ENCODE measurements at regions not wholly inside any gene's neighbourhood (a gene's known extent, or its start where the extent isn't known, plus 50 kb on each side); places are given as distances from the start of the nearest gene placed in this dataset.

DNA sequence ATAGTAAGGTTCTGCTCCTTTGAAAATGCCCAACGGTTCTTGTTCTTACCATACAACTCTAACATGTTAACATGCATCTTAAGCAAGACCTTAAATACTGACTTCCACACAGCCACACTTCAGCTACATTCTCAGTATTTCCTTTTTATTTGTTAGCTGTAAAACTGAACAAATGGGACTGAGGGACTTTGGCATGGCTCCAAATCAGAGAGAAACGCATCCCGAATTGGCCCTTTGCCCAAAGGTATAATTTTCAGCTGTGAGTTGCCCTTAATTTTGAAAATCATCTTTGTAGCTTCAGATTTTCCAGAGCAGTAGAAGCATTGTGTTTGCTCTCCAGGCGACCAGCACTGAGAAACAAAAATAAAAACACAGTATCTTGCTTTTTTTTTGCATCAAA lies 56.4 kb downstream of the NEUROD6 start:
- ATAC-seq (no peak), DNase-seq (ENCODE audit: low spot score) (no peak)

DNA sequence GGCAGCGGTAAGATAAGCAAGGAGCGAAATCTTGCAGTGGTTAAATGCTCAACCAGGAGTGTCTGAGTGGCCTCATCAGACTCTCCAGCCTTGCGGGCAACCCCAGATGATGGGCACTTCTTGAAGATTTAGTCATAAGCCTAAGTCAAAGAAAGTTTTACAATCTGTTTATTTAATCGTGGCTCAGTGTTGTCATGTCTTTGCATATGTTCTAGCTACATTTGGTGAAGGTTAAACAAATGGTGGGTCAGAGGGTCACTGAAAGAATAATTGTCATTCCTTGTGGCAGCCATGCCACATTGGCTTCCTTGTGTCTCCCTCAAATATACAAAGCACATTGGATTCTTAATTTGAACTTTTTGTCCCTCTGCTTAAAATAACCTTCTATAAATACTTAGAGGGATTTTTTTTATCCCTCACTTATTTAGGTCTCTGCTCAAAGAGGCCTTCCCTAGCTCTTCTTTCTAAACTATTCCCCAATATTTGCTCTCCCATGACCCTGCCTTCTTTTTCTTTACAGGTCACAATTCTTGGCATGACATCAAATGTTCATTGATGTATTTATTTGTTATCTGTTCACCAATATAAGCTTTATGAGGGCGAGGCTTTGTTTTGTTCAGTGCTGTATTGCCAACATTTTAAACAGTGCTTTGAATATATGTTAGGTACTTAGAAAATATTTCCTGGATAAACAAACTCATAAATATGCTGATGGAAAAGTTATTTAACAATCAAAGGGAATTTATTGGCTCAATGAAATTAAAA lies 68.7 kb downstream of the NEUROD6 start:
- ATAC-seq: no peak
- DNase-seq (ENCODE audit: low spot score): no peak

GRCh38 chr7:31267486-31267885 lies 73.0 kb downstream of the NEUROD6 start:
- DNase-seq (ENCODE audit: low spot score) (no peak), ATAC-seq (no peak)

- DNase-seq (ENCODE audit: low spot score) (no peak), ATAC-seq (no peak)
Measured at GRCh38 chr7:31263338-31263737, 77.2 kb downstream of the NEUROD6 start.

- ATAC-seq (no peak), DNase-seq (ENCODE audit: low spot score) (no peak)
Measured at GRCh38 chr7:31261341-31261740, 79.2 kb downstream of the NEUROD6 start.

DNA sequence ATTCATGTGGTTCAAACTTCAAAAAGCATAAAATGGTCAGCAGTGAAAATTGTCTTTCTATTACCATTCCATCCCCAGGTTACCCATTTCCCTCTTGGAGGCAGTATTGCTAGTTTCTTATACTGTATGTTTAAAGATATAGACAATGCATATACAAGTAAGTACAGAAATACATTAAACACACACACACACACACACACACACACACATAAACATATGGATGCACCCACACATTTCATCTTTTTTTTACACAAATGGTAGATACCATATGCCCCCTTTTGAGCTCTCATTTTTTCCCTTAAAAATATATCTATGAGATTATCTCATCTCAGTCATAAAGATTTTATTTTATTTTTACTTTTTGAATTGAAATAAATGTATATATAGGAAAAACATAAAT lies 79.7 kb downstream of the NEUROD6 start:
- ATAC-seq (no peak), DNase-seq (ENCODE audit: low spot score) (no peak)

DNA sequence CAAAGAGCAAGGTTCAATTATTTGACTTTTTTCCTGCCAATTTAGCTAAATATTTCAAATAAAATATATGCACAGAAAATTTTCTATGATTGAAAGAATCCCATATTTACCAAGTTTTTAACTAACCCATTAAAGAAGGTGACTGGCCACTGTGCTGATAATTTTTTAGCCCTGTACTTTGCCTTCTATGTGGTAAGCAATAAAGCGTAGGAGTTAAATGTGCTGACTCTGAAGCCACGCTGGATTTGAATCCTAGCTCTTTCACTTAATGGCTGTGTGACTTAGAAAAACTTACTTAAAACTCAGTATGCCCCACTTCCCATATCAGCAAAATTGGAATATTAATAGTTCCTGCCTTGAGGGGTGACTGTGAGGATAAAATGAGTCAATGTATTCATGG lies 82.1 kb downstream of the NEUROD6 start:
- DNase-seq (ENCODE audit: low spot score): no peak

GRCh38 chr7:31256506-31256905 lies 84.0 kb downstream of the NEUROD6 start:
- ATAC-seq (no peak), DNase-seq (ENCODE audit: low spot score) (no peak)

More for the DNA sequence above, 82.1 kb downstream of the NEUROD6 start:
- ATAC-seq: peak; percentile 83

- no peak for ATAC-seq
Measured at GRCh38 chr7:31254926-31255325, 85.6 kb downstream of the NEUROD6 start.

DNA sequence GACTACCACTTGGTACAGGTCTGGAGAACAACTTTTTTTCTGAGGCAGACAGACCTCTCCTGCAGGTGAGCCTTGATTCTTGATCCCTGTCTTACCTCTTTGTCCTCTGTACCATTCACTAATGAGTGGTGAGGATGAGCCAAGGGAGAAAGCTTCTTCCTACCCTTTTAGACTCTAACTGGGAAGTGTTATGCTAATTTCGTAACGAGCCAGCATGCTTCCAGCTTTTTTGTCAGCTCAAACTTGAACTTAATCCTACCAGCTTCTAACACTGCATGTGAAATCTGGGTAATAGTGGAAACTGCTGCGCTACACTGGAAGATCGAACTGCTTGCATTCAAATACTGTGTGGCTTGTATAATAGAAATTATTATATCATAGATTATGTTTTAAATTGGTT lies 87.0 kb downstream of the NEUROD6 start:
- DNase-seq (ENCODE audit: low spot score) (no peak), ATAC-seq (no peak)

More at GRCh38 chr7:31254926-31255325, 85.6 kb downstream of the NEUROD6 start:
- no peak for DNase-seq (ENCODE audit: low spot score)

DNA sequence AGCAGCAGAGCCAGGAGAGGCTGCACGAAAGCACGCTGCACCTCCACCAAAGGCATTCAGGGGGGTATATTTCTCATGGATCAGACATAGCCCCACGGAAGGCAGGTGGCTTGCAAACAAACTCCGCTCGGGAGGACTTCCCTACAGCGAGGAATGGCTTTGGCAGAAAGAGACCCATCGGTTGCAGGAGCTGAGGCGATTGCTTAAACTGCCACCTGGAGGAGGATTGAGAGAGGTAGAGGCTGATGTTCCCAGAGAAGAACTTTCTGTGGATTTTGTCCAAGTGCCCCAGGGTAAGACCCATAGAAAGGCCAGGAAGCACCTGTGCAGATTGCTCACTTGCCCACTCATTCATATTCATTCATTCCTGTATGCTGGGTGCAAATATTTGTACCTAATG lies 89.1 kb downstream of the NEUROD6 start:
- DNase-seq (ENCODE audit: low spot score) (no peak), ATAC-seq (no peak)

DNA sequence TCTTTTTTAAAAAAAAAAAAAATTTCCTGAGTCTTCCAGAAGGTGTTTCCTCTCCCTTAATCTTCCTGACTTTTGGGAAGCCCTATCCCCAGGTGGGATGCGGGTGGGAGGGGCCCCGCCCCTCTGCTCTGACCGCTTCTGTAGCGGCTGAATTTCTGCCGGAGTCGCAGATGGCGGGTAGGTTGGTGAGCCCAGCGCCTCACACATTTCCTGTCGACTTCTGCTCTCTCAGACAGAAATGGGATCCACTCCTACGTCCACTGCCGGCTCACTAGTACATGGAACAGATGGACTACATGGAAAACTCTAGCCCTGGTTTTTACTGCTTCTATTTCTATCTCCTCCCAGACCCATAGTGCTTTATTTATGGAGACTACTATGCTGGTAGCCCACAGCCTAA lies 90.9 kb downstream of the NEUROD6 start:
- DNase-seq (ENCODE audit: low spot score): no peak
- ATAC-seq: no peak

DNA sequence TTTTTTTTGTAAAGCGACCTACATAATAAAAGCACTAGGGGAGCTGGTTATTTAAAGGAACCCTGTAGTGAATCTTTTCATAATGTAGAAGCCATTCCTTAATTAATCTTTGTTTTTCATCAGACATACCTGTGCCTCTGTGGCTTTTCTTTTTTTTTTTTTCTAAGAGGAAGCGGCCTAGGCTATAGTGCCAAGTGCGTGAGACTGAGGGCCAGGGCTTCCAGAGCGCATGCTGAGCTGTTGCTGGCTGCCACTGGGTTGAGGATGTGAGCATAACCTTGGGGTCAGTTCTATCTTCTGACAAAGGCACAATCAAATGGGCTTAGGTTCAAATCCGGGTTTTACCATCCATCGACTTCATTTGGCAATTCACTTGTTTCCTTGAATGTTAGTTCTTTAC lies 103.7 kb downstream of the NEUROD6 start:
- ATAC-seq: no peak
- no peak for DNase-seq (ENCODE audit: low spot score)

- no peak for ATAC-seq
- DNase-seq (ENCODE audit: low spot score): no peak
Measured at GRCh38 chr7:31234836-31235605, 105.5 kb downstream of the NEUROD6 start.

DNA sequence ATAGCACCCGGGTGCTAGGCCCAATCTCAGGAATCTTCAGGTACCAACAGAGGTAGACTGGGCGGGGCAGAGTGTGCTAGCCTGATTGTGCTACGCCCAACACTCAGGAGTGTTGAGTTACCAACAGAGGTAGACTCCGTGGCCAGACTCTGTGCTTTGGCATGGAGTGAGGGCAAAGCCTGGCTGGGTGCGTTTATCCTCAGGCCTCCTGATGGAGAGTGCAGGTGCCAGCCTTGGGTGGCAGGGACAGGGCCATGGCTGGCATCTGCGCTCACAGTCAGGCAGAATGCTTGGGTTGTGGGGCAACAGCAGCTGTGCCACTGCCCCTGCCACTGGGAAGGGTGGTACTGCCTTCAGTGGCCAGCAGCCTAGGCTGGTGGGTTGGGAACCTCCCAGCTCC lies 111.6 kb downstream of the NEUROD6 start:
- no peak for ATAC-seq
- no peak for DNase-seq (ENCODE audit: low spot score)

DNA sequence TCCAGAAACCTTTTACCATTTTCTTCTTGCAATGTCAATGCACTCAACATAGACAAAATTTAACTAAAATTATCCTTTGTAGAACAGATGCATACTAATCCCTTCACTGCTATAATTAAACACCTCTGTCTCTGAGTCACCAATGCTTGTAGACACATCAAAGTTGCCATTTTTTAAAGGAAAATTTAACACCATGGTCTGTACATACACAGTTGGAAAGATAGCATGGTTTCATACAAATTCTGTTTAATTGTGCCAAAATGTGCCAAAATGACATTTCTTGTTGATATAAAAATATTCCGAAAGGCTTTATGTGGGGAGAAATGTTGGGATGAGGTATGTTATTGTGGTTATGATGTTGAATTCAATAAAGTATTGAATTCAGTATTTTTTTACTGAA lies 125.8 kb downstream of the NEUROD6 start:
- ATAC-seq (no peak), DNase-seq (ENCODE audit: low spot score) (no peak)

GRCh38 chr7:31211281-31211680 lies 129.2 kb downstream of the NEUROD6 start:
- no peak for DNase-seq (ENCODE audit: low spot score)
- ATAC-seq: no peak

GRCh38 chr7:31204071-31204470 lies 136.5 kb downstream of the NEUROD6 start:
- no peak for ATAC-seq
- no peak for DNase-seq (ENCODE audit: low spot score)

DNA sequence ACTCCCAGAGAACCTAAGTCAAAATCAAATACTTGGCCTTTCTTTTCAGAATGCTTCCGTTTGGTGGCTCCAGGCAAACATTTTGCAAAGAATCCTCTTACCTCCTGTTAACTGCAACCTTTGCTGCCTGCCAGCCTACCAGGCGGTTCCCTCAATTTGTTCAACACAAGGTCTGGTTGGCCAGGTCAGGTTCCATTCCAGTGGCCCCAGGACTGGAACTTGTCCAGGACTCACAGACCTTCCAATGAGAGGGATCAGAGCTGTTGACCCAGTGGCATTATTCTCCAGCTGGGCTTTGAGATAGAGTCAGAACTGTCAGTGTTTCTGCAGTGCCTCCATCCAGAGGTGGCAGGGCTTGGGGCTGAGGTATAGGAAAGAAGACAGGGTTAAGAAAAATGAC lies 137.0 kb downstream of the NEUROD6 start:
- peak; percentile 77 for DNase-seq (ENCODE audit: low spot score)
- peak; percentile 96 for ATAC-seq

- ATAC-seq: no peak
- DNase-seq (ENCODE audit: low spot score): no peak
Measured at GRCh38 chr7:31202801-31203200, 137.7 kb downstream of the NEUROD6 start.

- ATAC-seq: peak; percentile 100
- DNase-seq (ENCODE audit: low spot score): peak; percentile 82
Measured at GRCh38 chr7:31192986-31193385, 140.9 kb downstream of the ADCYAP1R1 start.

DNA sequence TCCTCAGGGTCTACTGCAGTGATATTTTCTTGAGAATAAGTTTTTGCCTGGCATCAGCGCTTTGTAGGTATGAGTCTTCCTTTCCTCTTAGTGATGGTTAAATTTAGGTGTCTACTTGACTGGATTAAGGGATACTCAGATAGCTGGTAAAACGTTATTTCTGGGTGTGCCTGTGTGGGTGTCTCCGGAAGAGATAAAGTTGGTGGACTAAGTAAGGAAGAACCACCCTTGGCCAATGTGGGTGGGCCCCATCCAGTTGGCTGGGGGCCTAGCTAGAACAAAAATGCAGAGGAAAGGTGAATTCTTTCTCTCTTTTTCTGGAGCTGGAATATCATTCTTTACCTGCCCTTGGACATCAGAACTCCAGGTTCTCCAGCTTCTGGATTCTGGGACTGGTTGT lies 138.8 kb downstream of the ADCYAP1R1 start:
- no peak for DNase-seq (ENCODE audit: low spot score)
- ATAC-seq: no peak
